ENCODE measurements at regions not wholly inside any gene's neighbourhood (a gene's known extent, or its start where the extent isn't known, plus 50 kb on each side); places are given as distances from the start of the nearest gene placed in this dataset.
"Not testable (repeated sequence)": the region's sequence is repeated elsewhere in the genome, so short reads cannot be mapped to it uniquely, and the experiment has no call there.

GRCh38 chr2:225236769-225237323 is 162.7 kb upstream of the NYAP2 start:
- no peak for DNase-seq

GRCh38 chr2:225233234-225233633 is 166.3 kb upstream of the NYAP2 start:
- no peak for DNase-seq

GRCh38 chr2:225231900-225232299 is 167.6 kb upstream of the NYAP2 start:
- DNase-seq = no peak

- not testable (repeated sequence) for DNase-seq
Observed at GRCh38 chr2:225229346-225229745, 170.2 kb upstream of the NYAP2 start.

GRCh38 chr2:225226441-225226840 is 173.1 kb upstream of the NYAP2 start:
- no peak for DNase-seq

- DNase-seq = no peak
Observed at GRCh38 chr2:225223301-225223700, 176.2 kb upstream of the NYAP2 start.

- DNase-seq = no peak
Observed at GRCh38 chr2:225207471-225207870, 165.2 kb upstream of the DOCK10 start.

GRCh38 chr2:225207043-225207442 is 164.8 kb upstream of the DOCK10 start:
- no peak for DNase-seq

GRCh38 chr2:225196579-225196978 is 154.3 kb upstream of the DOCK10 start:
- DNase-seq = no peak

- no peak for DNase-seq
Observed at GRCh38 chr2:225192869-225193268, 150.6 kb upstream of the DOCK10 start.

GRCh38 chr2:225190987-225191386 is 148.7 kb upstream of the DOCK10 start:
- no peak for DNase-seq

- no peak for DNase-seq
Observed at GRCh38 chr2:225184948-225185347, 142.7 kb upstream of the DOCK10 start.

GRCh38 chr2:225182126-225182525 is 139.9 kb upstream of the DOCK10 start:
- DNase-seq = no peak

- DNase-seq = no peak
Observed at GRCh38 chr2:225177098-225177497, 134.8 kb upstream of the DOCK10 start.

- DNase-seq = no peak
Observed at GRCh38 chr2:225173909-225174308, 131.6 kb upstream of the DOCK10 start.

- no peak for DNase-seq
Observed at GRCh38 chr2:225171350-225171749, 129.1 kb upstream of the DOCK10 start.

GRCh38 chr2:225170162-225170561 is 127.9 kb upstream of the DOCK10 start:
- no peak for DNase-seq

GRCh38 chr2:225169396-225169795 is 127.1 kb upstream of the DOCK10 start:
- DNase-seq = no peak

GRCh38 chr2:225165052-225165451 is 122.8 kb upstream of the DOCK10 start:
- no peak for DNase-seq

- DNase-seq = peak; percentile 1
Observed at GRCh38 chr2:225164401-225165050, 122.3 kb upstream of the DOCK10 start.

GRCh38 chr2:225158360-225158759 is 116.1 kb upstream of the DOCK10 start:
- no peak for DNase-seq

- DNase-seq = peak; percentile 0
Observed at GRCh38 chr2:225156853-225157451, 114.7 kb upstream of the DOCK10 start.

- no peak for DNase-seq
Observed at GRCh38 chr2:225140723-225141122, 98.5 kb upstream of the DOCK10 start.

- DNase-seq = no peak
Observed at GRCh38 chr2:225137971-225138370, 95.7 kb upstream of the DOCK10 start.

- DNase-seq = no peak
Observed at GRCh38 chr2:225136552-225136951, 94.3 kb upstream of the DOCK10 start.
